GM21528 (cell line): ENCODE measurements at regions not wholly inside any gene's neighbourhood (a gene's known extent, or its start where the extent isn't known, plus 50 kb on each side); places are given as distances from the start of the nearest gene placed in this dataset.

Source experiments
- ATAC-seq: cut with Tn5 transposase; IDR thresholded peaks from one replicate; pipeline ENCODE4 v1.9.1; 2021; ENCODE audit warnings: mild to moderate bottlenecking, moderate library complexity; ENCODE audit not compliant: unreplicated experiment, low FRiP score

GRCh38 chr10:31253237-31253636 lies 65.8 kb upstream of the ZEB1 start:
- ATAC-seq: no peak

- no peak for ATAC-seq
Observed at GRCh38 chr10:31261511-31262311, 57.3 kb upstream of the ZEB1 start.

GRCh38 chr10:31262672-31263071 lies 56.3 kb upstream of the ZEB1 start:
- no peak for ATAC-seq

- no peak for ATAC-seq
Observed at GRCh38 chr10:31263903-31264302, 55.1 kb upstream of the ZEB1 start.

- ATAC-seq: no peak
Observed at GRCh38 chr10:31268444-31269303, 50.3 kb upstream of the ZEB1 start.
